Stimulated activated naive B cell treated with anti-CD40 and anti-IgM and Interleukin-4, amounts not matched to agents 10 μg/mL and 1 μg/mL and 100 μg/mL, for 72 hours (primary cell): ENCODE measurements at regions not wholly inside any gene's neighbourhood (a gene's known extent, or its start where the extent isn't known, plus 50 kb on each side); places are given as distances from the start of the nearest gene placed in this dataset.
"Not testable (repeated sequence)": the region's sequence is repeated elsewhere in the genome, so short reads cannot be mapped to it uniquely, and the experiment has no call there.

Experiments used
- ATAC-seq, 2 donors: fragments of 150-1000 bp; cut with Tn5 transposase; replicated peaks; 2 replicates each; pipeline ENCODE4 v1.10.0; 2021; ENCODE audit warnings: moderate library complexity in 1 of 2
- DNase-seq: peaks from one replicate; pipeline ENCODE4 v3.0.0; 2021
- H3K27ac Mint-ChIP-seq: one replicate; pipeline ENCODE4 v1.8.0; 2022; ENCODE audit warnings: mild to moderate bottlenecking, mixed read lengths
- H3K27me3 Mint-ChIP-seq, 2 donors: one replicate each; pipeline ENCODE4 v1.8.0; 2022; ENCODE audit warnings: mixed read lengths in 2 of 2
- H3K36me3 Mint-ChIP-seq, 2 donors: one replicate each; pipeline ENCODE4 v1.8.0; 2022; ENCODE audit warnings: mixed read lengths in 2 of 2, mild to moderate bottlenecking in 1 of 2
- H3K4me1 Mint-ChIP-seq, 2 donors: one replicate each; pipeline ENCODE4 v1.8.0; 2022; ENCODE audit warnings: mixed read lengths in 2 of 2, mild to moderate bottlenecking in 1 of 2
- H3K4me3 Mint-ChIP-seq, 2 donors: one replicate each; pipeline ENCODE4 v1.8.0; 2022; ENCODE audit warnings: mild to moderate bottlenecking in 2 of 2, mixed read lengths in 2 of 2, moderate library complexity in 1 of 2
- H3K9me3 Mint-ChIP-seq, 2 donors: one replicate each; pipeline ENCODE4 v1.8.0; 2022; ENCODE audit warnings: mixed read lengths in 2 of 2, mild to moderate bottlenecking in 1 of 2

DNA sequence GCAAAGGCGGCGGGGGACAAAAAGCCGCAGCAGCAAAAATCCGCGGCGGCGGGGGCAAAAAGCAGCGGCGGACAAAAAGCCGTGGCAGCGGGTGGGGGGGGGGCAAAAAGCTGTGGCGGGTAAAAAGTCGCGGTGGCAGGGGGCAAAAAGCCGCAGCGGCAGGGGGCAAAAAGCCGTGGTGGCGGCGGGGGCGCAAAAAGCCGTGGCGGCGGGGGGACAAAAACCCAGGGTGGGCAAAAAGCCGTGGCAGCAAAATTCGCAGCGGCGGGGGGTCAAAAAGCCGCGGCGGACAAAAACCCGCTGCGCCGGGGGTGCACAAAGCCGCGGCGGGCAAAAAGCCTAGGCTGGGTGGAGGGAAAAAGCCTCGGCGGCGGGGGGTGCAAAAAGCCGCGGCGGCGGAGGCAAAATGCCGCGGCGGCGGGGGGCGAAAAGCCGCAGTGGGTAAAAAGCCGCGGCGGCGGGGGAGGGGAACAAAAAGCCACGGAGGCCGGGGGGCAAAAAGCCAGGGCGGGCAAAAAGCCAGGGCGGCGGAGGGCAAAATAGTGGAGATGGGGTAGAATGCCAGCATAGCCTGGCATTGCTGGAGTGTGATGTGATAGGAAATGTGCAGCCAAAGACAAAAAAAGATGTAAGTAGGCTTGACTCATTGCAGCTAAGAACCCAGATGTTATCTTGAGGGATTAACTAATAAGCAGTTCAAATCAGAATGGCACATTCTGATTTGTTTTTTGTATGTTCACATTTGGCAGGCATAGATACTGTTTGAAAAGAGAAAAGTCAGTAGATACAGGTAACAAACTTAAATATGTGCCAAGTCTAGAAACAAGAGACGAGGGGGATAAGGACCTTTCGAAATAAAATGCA lies 1076.3 kb downstream of the RPIA start:
- ATAC-seq (no peak), DNase-seq (no peak)
- Mint-ChIP-seq H3K4me1 (peaks cover 4 to 6% of the 10 kb centered on the region in 2 donors), H3K36me3 (peaks cover 3% of the 10 kb centered on the region in 2 donors), H3K27ac (no peak overlapping the region), H3K27me3 (peaks cover 49 to 63% of the 10 kb centered on the region in 2 donors), H3K4me3 (peak overlapping the region in 1 of 2 donors; percentile 54), H3K9me3 (peaks cover 7 to 12% of the 10 kb centered on the region in 2 donors)

DNA sequence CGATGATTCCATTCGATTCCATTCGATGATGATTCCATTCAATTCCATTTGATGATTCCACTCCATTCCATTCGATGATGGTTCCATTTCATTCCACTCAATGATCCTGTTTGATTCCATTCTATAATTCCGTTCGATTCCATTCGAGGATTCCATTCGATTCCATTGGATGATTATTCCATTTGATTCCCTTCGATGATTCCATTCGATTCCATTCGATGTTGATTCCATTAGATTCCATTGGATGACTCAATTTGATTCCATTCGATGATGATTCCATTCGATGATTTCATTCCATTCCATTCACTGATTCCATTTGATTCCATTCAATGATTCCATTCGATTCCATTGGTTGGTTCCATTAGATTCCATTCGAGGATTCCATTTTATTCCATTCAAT lies 1084.4 kb downstream of the RPIA start:
- H3K27ac Mint-ChIP-seq = no peak overlapping the region
- H3K9me3 Mint-ChIP-seq = peaks cover 79 to 90% of the 10 kb centered on the region in 2 donors
- H3K27me3 Mint-ChIP-seq = peaks cover 0 to 7% of the 10 kb centered on the region in 2 donors
- H3K4me1 Mint-ChIP-seq = no peaks in the 10 kb centered on the region
- DNase-seq (no peak), ATAC-seq (no peak)
- no peak overlapping the region for H3K4me3 Mint-ChIP-seq
- peaks cover 39 to 62% of the 10 kb centered on the region in 2 donors for H3K36me3 Mint-ChIP-seq

GRCh38 chr2:89780318-89780717 lies 1088.8 kb downstream of the RPIA start:
- no peak for DNase-seq
- Mint-ChIP-seq H3K4me1 (no peaks in the 10 kb centered on the region), H3K27ac (no peak overlapping the region), H3K36me3 (peaks cover 33 to 73% of the 10 kb centered on the region in 2 donors), H3K9me3 (peaks cover 88 to 95% of the 10 kb centered on the region in 2 donors), H3K4me3 (no peak overlapping the region), H3K27me3 (no peaks in the 10 kb centered on the region)
- ATAC-seq = no peak

GRCh38 chr2:89781962-89782361 lies 1090.5 kb downstream of the RPIA start:
- peaks cover 79 to 86% of the 10 kb centered on the region in 2 donors for H3K9me3 Mint-ChIP-seq
- H3K27me3 Mint-ChIP-seq = no peaks in the 10 kb centered on the region
- no peaks in the 10 kb centered on the region for H3K4me1 Mint-ChIP-seq
- DNase-seq (no peak), ATAC-seq (no peak)
- no peak overlapping the region for H3K27ac Mint-ChIP-seq
- peaks cover 30 to 63% of the 10 kb centered on the region in 2 donors for H3K36me3 Mint-ChIP-seq
- H3K4me3 Mint-ChIP-seq = no peak overlapping the region

DNA sequence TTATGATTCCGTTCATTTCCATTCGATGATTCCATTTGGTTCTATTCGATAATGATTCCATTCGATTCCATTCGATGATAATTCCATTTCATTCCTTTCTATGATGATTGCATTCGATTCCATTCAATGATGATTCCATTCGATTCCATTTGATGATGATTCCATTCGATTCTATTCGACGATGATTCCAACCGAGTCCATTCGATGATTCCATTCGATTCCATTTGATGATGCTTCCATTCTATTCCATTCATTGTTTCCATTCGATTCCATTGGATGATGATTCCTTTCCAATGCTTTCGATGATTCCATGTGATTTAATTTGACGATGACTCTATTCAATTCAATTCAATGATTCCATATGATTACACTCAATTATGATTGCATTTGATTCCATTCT lies 1093.5 kb downstream of the RPIA start:
- no peak overlapping the region for H3K27ac Mint-ChIP-seq
- peaks cover 31 to 67% of the 10 kb centered on the region in 2 donors for H3K36me3 Mint-ChIP-seq
- no peak overlapping the region for H3K4me3 Mint-ChIP-seq
- no peaks in the 10 kb centered on the region for H3K4me1 Mint-ChIP-seq
- ATAC-seq = no peak
- DNase-seq = no peak
- H3K9me3 Mint-ChIP-seq = peaks cover 81 to 85% of the 10 kb centered on the region in 2 donors
- no peaks in the 10 kb centered on the region for H3K27me3 Mint-ChIP-seq

GRCh38 chr2:89785528-89785927 lies 1094.1 kb downstream of the RPIA start:
- not testable (repeated sequence) for ATAC-seq, H3K27me3 Mint-ChIP-seq, H3K27ac Mint-ChIP-seq, DNase-seq, H3K4me1 Mint-ChIP-seq, H3K4me3 Mint-ChIP-seq
- Mint-ChIP-seq H3K36me3 (peaks cover 31 to 68% of the 10 kb centered on the region in 2 donors), H3K9me3 (peaks cover 81 to 85% of the 10 kb centered on the region in 2 donors)

DNA sequence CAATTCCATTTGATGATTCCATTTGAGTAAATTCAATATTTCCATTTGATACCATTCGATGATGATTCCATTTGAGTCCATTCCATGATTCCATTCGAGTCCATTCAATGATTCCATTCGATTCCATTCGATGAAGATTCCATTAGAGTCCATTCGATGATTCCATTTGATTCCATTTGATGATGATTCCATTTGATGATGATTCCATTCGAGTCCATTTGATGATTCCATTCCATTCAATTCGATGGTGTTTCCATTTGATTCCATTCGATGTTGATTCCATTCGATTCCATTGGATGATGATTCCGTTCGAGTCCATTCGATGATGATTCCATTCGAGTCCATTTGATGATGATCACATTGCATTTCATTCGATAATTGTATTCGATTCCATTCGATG lies 1095.2 kb downstream of the RPIA start:
- not testable (repeated sequence) for H3K4me1 Mint-ChIP-seq, H3K27me3 Mint-ChIP-seq, H3K27ac Mint-ChIP-seq, DNase-seq, ATAC-seq, H3K4me3 Mint-ChIP-seq
- H3K9me3 Mint-ChIP-seq = peaks cover 78 to 83% of the 10 kb centered on the region in 2 donors
- peaks cover 30 to 68% of the 10 kb centered on the region in 2 donors for H3K36me3 Mint-ChIP-seq

- not testable (repeated sequence) for DNase-seq, H3K4me1 Mint-ChIP-seq, H3K27ac Mint-ChIP-seq, H3K4me3 Mint-ChIP-seq, ATAC-seq, H3K27me3 Mint-ChIP-seq
- H3K9me3 Mint-ChIP-seq = peaks cover 67 to 94% of the 10 kb centered on the region in 2 donors
- H3K36me3 Mint-ChIP-seq = peaks cover 28 to 80% of the 10 kb centered on the region in 2 donors
Observed at GRCh38 chr2:89795530-89795929, 1104.1 kb downstream of the RPIA start.

- H3K4me1 Mint-ChIP-seq = no peaks in the 10 kb centered on the region
- H3K27me3 Mint-ChIP-seq = no peaks in the 10 kb centered on the region
- peaks cover 24 to 82% of the 10 kb centered on the region in 2 donors for H3K36me3 Mint-ChIP-seq
- no peak overlapping the region for H3K4me3 Mint-ChIP-seq
- no peak overlapping the region for H3K27ac Mint-ChIP-seq
- peaks cover 68 to 91% of the 10 kb centered on the region in 2 donors for H3K9me3 Mint-ChIP-seq
- ATAC-seq (no peak), DNase-seq (no peak)
Observed at GRCh38 chr2:89797320-89798038, 1106.0 kb downstream of the RPIA start.

DNA sequence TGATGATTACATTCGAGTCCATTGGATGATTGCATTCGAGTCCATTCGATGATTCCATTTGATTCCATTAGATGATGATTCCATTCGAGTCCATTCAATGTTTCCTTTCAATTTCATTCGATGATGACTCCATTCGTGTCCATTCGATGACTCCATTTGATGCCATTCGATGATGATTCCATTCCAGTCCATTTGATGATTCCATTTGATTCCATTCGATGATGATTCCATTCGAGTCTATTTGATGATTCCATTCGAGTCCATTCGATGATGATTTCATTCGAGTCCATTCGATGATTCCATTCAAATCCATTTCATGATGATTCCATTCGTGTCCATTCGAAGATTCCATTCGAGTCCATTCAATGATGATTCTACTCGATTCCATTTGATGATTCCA lies 1109.7 kb downstream of the RPIA start:
- not testable (repeated sequence) for H3K4me1 Mint-ChIP-seq, H3K27ac Mint-ChIP-seq, ATAC-seq, DNase-seq, H3K4me3 Mint-ChIP-seq, H3K27me3 Mint-ChIP-seq
- peaks cover 34 to 91% of the 10 kb centered on the region in 2 donors for H3K36me3 Mint-ChIP-seq
- H3K9me3 Mint-ChIP-seq = peaks cover 86 to 90% of the 10 kb centered on the region in 2 donors

DNA sequence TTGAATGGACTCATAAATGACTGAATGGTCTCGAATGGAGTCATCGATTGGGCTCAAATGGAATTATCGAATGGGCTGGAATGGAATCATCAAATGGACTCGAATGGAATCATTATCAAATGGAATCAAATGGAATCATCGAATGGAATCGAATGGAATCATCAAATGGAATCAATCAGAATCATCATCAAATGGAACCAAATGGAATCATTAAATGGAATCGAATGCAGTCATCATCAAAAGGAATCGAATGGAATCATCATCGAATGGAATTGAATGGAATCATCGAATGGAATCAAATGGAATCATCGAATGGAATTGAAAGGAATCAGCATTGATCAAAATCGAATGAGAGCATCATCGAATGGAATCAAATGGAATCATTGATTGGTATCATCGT lies 1114.9 kb downstream of the RPIA start:
- peaks cover 23 to 61% of the 10 kb centered on the region in 2 donors for H3K36me3 Mint-ChIP-seq
- H3K27ac Mint-ChIP-seq, H3K27me3 Mint-ChIP-seq, H3K4me1 Mint-ChIP-seq, H3K4me3 Mint-ChIP-seq, ATAC-seq, DNase-seq: not testable (repeated sequence)
- peaks cover 70 to 73% of the 10 kb centered on the region in 2 donors for H3K9me3 Mint-ChIP-seq

- peaks cover 71 to 83% of the 10 kb centered on the region in 2 donors for H3K9me3 Mint-ChIP-seq
- H3K36me3 Mint-ChIP-seq = peaks cover 10 to 46% of the 10 kb centered on the region in 2 donors
- no peaks in the 10 kb centered on the region for H3K4me1 Mint-ChIP-seq
Observed at GRCh38 chr2:89811295-89811694, 1119.8 kb downstream of the RPIA start.

GRCh38 chr2:89811910-89812309 lies 1120.4 kb downstream of the RPIA start:
- H3K27me3 Mint-ChIP-seq, DNase-seq, H3K4me3 Mint-ChIP-seq, H3K27ac Mint-ChIP-seq, ATAC-seq, H3K4me1 Mint-ChIP-seq: not testable (repeated sequence)
- H3K9me3 Mint-ChIP-seq = peaks cover 71 to 83% of the 10 kb centered on the region in 2 donors
- peaks cover 10 to 40% of the 10 kb centered on the region in 2 donors for H3K36me3 Mint-ChIP-seq

More at GRCh38 chr2:89811295-89811694, 1119.8 kb downstream of the RPIA start:
- Mint-ChIP-seq H3K27ac (no peak overlapping the region), H3K4me3 (no peak overlapping the region), H3K27me3 (no peaks in the 10 kb centered on the region)
- DNase-seq = no peak
- ATAC-seq = no peak

DNA sequence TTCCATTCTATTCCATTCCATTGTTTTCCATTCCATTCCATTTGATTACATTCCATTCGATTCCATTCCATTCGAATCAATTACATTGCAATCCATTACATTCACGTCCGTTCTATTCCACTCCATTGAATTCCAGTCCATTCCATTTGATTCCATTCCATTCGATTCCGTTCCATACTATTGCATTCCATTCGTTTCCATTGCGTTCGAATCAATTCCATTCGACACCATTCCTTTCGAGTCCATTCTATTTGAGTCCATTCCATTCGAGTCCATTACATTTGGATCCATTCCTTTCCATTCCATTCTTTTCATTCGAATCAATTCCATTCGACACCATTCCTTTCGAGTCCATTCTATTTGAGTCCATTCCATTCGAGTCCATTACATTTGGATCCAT lies 1122.9 kb downstream of the RPIA start:
- H3K27me3 Mint-ChIP-seq, DNase-seq, H3K27ac Mint-ChIP-seq, H3K4me3 Mint-ChIP-seq, H3K4me1 Mint-ChIP-seq, ATAC-seq: not testable (repeated sequence)
- Mint-ChIP-seq H3K36me3 (peaks cover 14 to 47% of the 10 kb centered on the region in 2 donors), H3K9me3 (peaks cover 79 to 94% of the 10 kb centered on the region in 2 donors)
